Suprapubic skin (tissue), 4 donors: ENCODE measurements at regions not wholly inside any gene's neighbourhood (a gene's known extent, or its start where the extent isn't known, plus 50 kb on each side); places are given as distances from the start of the nearest gene placed in this dataset.
A peak's percentile ranks its signal among the peaks of the same experiment; 100 is the strongest.

Experiments
- DNase-seq, 2 donors: peaks; one replicate each; pipeline ENCODE4 v3.0.0-alpha.2; 2019; ENCODE audit warnings: low spot score in 2 of 2
- H3K27ac ChIP-seq: fragments of 200-600 bp; sonication (generic); one replicate; pipeline ENCODE4 v1.5.1; 2019
- H3K27me3 ChIP-seq: fragments of 200-600 bp; sonication (generic); one replicate; pipeline ENCODE4 v1.5.1; 2019
- H3K36me3 ChIP-seq: fragments of 200-600 bp; sonication (generic); one replicate; pipeline ENCODE4 v1.5.1; 2019
- H3K4me1 ChIP-seq: fragments of 200-600 bp; sonication (generic); one replicate; pipeline ENCODE4 v1.5.1; 2019
- H3K4me3 ChIP-seq: fragments of 200-600 bp; sonication (generic); one replicate; pipeline ENCODE4 v1.5.1; 2019; ENCODE audit warnings: mild to moderate bottlenecking
- H3K9me3 ChIP-seq: fragments of 200-600 bp; sonication (generic); one replicate; pipeline ENCODE4 v1.5.1; 2019
- CTCF ChIP-seq, 2 donors: fragments of 200-600 bp in 1 of 2; fragments of 450-650 bp in 1 of 2; sonication (generic) in 1 of 2; IDR thresholded peaks; one replicate each; pipeline ENCODE4 v1.5.1; 2016 to 2019; ENCODE audit warnings: antibody characterized with exemption in 2 of 2, mild to moderate bottlenecking in 1 of 2, moderate library complexity in 1 of 2
- EP300 ChIP-seq: sonication (generic); formaldehyde crosslinking; IDR thresholded peaks from one replicate; pipeline ENCODE4 v1.6.1; 2017; ENCODE audit warnings: antibody characterized with exemption
- POLR2A ChIP-seq, 2 donors: fragments of 450-650 bp; IDR thresholded peaks; one replicate each; pipeline ENCODE4 v1.6.1; 2017; ENCODE audit warnings: antibody characterized with exemption in 2 of 2, mild to moderate bottlenecking in 2 of 2, moderate library complexity in 2 of 2
- POLR2AphosphoS5 ChIP-seq, 3 donors: sonication (generic); formaldehyde crosslinking; IDR thresholded peaks; one replicate each; pipeline ENCODE4 v1.6.1; 2017; ENCODE audit warnings: antibody characterized with exemption in 3 of 3
- WGBS: methylation state at CpG from one replicate; pipeline ENCODE4 v1.1.5; 2018; 5-methylcytosine and 5-hydroxymethylcytosine counted together

- peak; percentile 72 to 84 for DNase-seq
- Histone ChIP-seq H3K4me1 (peaks cover 14% of the 10 kb centered on the region), H3K4me3 (no peak overlapping the region), H3K27me3 (no peaks in the 10 kb centered on the region), H3K36me3 (no peaks in the 10 kb centered on the region), H3K27ac (no peak overlapping the region), H3K9me3 (no peaks in the 10 kb centered on the region)
- WGBS: 31% methylated on average over 12 of the region's 12 CpGs
- TF ChIP-seq CTCF (IDR thresholded peaks at IDR 0.05): peak; percentile 72 to 78
- no peak for TF ChIP-seq EP300
- TF ChIP-seq POLR2AphosphoS5 (IDR thresholded peaks at IDR 0.05): no peak
Observed at GRCh38 chr5:148730942-148731898, 76.9 kb upstream of the HTR4 start.

DNA sequence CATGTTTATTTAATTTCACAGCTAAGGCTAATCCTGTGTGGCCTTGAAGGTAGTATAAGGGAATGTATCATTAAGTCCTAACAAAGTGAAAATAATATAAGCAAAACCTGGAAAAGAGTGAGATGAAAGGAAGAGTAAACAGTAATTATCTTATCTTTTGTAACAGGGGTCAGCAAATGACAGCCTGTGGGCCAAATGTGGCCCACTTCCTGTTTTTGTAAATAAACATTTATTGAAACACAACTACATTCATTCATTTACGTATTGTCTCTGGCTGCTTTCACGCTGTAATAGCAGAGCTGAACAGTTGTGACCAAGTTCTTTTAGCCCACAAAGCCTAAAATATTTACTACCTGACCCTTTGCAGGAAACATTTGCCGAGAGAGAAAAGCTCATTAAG is 78.4 kb upstream of the HTR4 start:
- 79% methylated on average over 3 of the region's 3 CpGs for WGBS
- TF ChIP-seq POLR2A (IDR thresholded peaks at IDR 0.05): no peak
- TF ChIP-seq EP300: no peak
- TF ChIP-seq POLR2AphosphoS5 (IDR thresholded peaks at IDR 0.05): no peak
- TF ChIP-seq CTCF (IDR thresholded peaks at IDR 0.05): no peak
- Histone ChIP-seq H3K27me3 (no peaks in the 10 kb centered on the region), H3K27ac (no peak overlapping the region), H3K4me3 (no peak overlapping the region), H3K4me1 (peaks cover 14% of the 10 kb centered on the region), H3K9me3 (no peaks in the 10 kb centered on the region), H3K36me3 (no peaks in the 10 kb centered on the region)
- DNase-seq: no peak

GRCh38 chr5:148733601-148734438 is 79.5 kb upstream of the HTR4 start:
- TF ChIP-seq POLR2AphosphoS5 (IDR thresholded peaks at IDR 0.05): no peak
- TF ChIP-seq EP300: no peak
- TF ChIP-seq CTCF (IDR thresholded peaks at IDR 0.05): peak; percentile 46 to 56
- no peaks in the 10 kb centered on the region for H3K27me3 ChIP-seq
- DNase-seq: peak; percentile 82 to 87
- H3K36me3 ChIP-seq: no peaks in the 10 kb centered on the region
- peaks cover 14% of the 10 kb centered on the region for H3K4me1 ChIP-seq
- H3K27ac ChIP-seq: no peak overlapping the region
- H3K9me3 ChIP-seq: no peaks in the 10 kb centered on the region
- H3K4me3 ChIP-seq: no peak overlapping the region
- WGBS: 28% methylated on average over 11 of the region's 11 CpGs

- no peaks in the 10 kb centered on the region for H3K9me3 ChIP-seq
Observed at GRCh38 chr5:148734518-148734917, 80.2 kb upstream of the HTR4 start.

More at GRCh38 chr5:148734518-148734917, 80.2 kb upstream of the HTR4 start:
- H3K4me1 ChIP-seq: peaks cover 14% of the 10 kb centered on the region
- no peaks in the 10 kb centered on the region for H3K36me3 ChIP-seq
- no peak for TF ChIP-seq POLR2AphosphoS5 (IDR thresholded peaks at IDR 0.05)
- no peak for TF ChIP-seq EP300
- no peak for TF ChIP-seq CTCF (IDR thresholded peaks at IDR 0.05)
- TF ChIP-seq POLR2A (IDR thresholded peaks at IDR 0.05): no peak
- no peak overlapping the region for H3K27ac ChIP-seq
- H3K27me3 ChIP-seq: no peaks in the 10 kb centered on the region
- no peak overlapping the region for H3K4me3 ChIP-seq
- DNase-seq: no peak
